Stimulated activated CD4-positive, alpha-beta T cell treated with anti-CD3 and anti-CD28 coated beads, Interleukin-12 subunit alpha, Interleukin-12 subunit beta, amount 100 ng/mL, for 48 hours (primary cell): ENCODE measurements at regions not wholly inside any gene's neighbourhood (a gene's known extent, or its start where the extent isn't known, plus 50 kb on each side); places are given as distances from the start of the nearest gene placed in this dataset.

Experiments used
- DNase-seq, 3 donors: peaks; one replicate each; pipeline ENCODE4 v3.0.0-alpha.2; 2020; ENCODE audit warnings: low read depth in 2 of 3, low spot score in 1 of 3

GRCh38 chr1:81409262-81409661 is 391.5 kb upstream of the ADGRL2 start:
- DNase-seq = no peak

GRCh38 chr1:81408419-81408818 is 392.3 kb upstream of the ADGRL2 start:
- DNase-seq = no peak

- no peak for DNase-seq
Observed at GRCh38 chr1:81407000-81407821, 393.5 kb upstream of the ADGRL2 start.

GRCh38 chr1:81406292-81406999 is 394.3 kb upstream of the ADGRL2 start:
- DNase-seq = no peak

- no peak for DNase-seq
Observed at GRCh38 chr1:81398041-81398440, 402.7 kb upstream of the ADGRL2 start.

- no peak for DNase-seq
Observed at GRCh38 chr1:81392526-81393226, 408.1 kb upstream of the ADGRL2 start.

- DNase-seq = no peak
Observed at GRCh38 chr1:81391125-81391828, 409.5 kb upstream of the ADGRL2 start.

GRCh38 chr1:81388435-81388834 is 412.3 kb upstream of the ADGRL2 start:
- DNase-seq = no peak

- no peak for DNase-seq
Observed at GRCh38 chr1:81387446-81387845, 413.3 kb upstream of the ADGRL2 start.

- no peak for DNase-seq
Observed at GRCh38 chr1:81382561-81382960, 418.2 kb upstream of the ADGRL2 start.

- DNase-seq = no peak
Observed at GRCh38 chr1:81381881-81382280, 418.9 kb upstream of the ADGRL2 start.

- DNase-seq = no peak
Observed at GRCh38 chr1:81380436-81380835, 420.3 kb upstream of the ADGRL2 start.

- DNase-seq = no peak
Observed at GRCh38 chr1:81379430-81379829, 421.3 kb upstream of the ADGRL2 start.

- DNase-seq = no peak
Observed at GRCh38 chr1:81377406-81377805, 423.3 kb upstream of the ADGRL2 start.

GRCh38 chr1:81375884-81376548 is 424.7 kb upstream of the ADGRL2 start:
- no peak for DNase-seq

- no peak for DNase-seq
Observed at GRCh38 chr1:81374481-81374880, 426.3 kb upstream of the ADGRL2 start.

- no peak for DNase-seq
Observed at GRCh38 chr1:81371864-81372263, 428.9 kb upstream of the ADGRL2 start.

- DNase-seq = no peak
Observed at GRCh38 chr1:81369833-81370232, 430.9 kb upstream of the ADGRL2 start.

GRCh38 chr1:81366173-81366572 is 434.6 kb upstream of the ADGRL2 start:
- no peak for DNase-seq

GRCh38 chr1:81364088-81364487 is 436.6 kb upstream of the ADGRL2 start:
- no peak for DNase-seq

GRCh38 chr1:81358151-81358550 is 442.6 kb upstream of the ADGRL2 start:
- no peak for DNase-seq
